AG08395 (cell line): ENCODE measurements at regions not wholly inside any gene's neighbourhood (a gene's known extent, or its start where the extent isn't known, plus 50 kb on each side); places are given as distances from the start of the nearest gene placed in this dataset.
"Not testable (repeated sequence)": the region's sequence is repeated elsewhere in the genome, so short reads cannot be mapped to it uniquely, and the experiment has no call there.

Source experiments
- DNase-seq: peaks from one replicate; pipeline ENCODE4 v3.0.0; 2012; ENCODE audit warnings: mixed read lengths, low spot score

DNA sequence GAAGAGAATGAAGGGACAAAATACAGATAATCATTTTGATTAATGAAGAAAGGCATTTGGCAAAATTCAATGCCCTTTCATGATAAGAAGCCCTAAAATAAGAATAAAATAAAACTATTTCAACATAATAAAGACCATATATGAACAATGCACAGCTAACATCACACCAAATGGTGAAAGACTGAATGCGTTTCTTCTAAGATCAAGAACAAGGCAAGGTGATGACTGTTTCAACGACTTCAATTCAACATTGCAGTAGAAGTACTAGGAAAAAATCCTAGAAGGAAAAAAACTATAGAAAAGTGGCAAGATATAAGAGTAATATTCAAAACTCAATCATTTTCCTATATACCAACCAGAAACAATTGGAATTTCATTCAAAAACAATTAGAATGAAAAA, 280.1 kb upstream of the GRM7 start:
- DNase-seq: no peak

DNA sequence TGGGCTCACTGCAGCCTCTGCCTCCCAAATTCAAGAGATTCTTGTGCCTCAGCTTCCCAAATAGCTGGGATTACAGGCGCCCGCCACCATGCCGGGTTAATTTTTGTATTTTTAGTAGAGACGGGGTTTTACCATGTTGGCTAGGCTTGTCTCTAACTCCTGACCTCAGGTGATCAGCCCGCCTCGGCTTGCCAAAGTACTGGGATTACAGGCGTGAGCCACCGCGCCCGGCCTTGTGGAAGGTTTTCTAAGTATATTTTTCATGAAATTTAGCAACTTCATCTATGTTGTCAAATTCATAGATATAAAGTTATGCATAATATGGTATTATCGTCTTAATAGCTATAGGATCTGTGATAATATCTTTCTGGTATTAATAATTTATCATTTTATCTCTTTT, 275.6 kb upstream of the GRM7 start:
- no peak for DNase-seq

- no peak for DNase-seq
Measured at GRCh38 chr3:6600237-6600636, 260.7 kb upstream of the GRM7 start.

DNA sequence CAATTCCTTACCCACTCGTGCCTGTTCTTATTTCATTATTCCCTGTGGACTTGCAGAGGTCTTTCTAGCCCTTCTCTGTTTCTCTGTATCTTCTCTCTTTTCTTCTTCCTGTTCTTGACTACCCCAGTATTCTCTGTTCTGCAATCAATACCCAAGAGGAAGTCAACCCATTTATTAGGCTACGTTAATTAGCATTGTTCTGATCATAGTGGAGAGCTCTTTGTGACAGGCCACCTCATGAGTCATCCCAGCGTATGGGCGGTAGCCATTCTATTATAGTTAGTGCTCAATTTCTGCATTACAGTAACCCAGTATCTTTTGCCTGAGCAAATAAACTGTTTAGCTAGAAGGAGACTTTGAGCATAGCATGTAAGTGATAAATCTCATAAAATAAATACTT, 259.5 kb upstream of the GRM7 start:
- DNase-seq: no peak

DNA sequence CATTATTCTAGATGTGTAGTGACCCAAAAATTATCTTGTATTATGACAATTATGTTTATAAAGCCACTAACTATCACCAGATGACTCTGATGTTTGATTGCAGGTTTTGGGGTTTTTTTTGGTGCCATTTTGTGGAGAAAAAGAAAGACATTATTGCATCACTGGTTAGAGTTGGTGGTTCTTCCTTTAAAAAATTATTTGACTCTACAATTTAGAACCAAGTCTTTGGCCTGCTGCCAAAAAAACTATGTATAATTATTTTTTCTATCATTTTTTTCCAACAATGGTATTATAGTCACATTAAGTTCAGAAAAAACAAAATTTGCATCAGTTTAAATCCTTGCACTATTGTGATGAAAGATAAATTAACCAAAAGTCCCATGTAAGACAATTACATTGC, 258.6 kb upstream of the GRM7 start:
- DNase-seq: no peak

DNA sequence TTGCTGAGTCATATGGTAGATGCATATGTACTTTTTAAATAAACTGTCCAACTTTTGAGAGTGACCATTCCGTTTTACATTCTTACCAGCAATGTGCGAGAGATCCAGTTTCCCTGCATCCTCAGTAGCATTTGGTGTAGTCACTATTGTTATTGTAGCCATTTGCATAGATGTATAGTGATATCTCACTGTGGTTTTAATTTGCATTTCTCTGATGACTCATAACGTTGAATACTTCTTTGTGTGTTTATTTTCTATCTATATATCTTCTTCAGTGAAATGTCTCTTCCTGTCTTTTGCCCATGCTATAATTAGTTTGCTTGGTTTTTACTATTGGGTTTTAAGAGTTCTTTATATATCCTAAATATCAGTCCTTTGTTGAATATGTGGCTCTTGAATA, 255.7 kb upstream of the GRM7 start:
- no peak for DNase-seq

DNA sequence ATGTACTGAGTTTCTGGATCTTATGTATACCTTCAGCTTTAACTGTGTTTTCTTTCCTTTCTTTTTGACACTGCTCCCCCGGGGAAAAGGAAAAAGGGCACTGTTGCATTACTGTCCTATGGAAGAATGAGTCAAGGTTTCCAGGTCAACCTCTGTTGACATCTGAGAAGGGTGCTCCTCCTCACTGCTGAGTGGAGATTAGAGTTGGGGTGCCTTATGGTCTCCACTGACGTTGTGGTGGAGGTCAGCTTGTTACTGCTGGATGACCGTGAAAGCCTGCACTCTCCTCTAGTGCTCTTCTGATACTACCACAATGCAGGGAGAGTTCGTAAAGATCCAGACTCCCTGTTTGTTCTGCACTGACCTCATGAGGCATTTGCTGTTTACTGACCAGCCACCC, 252.1 kb upstream of the GRM7 start:
- no peak for DNase-seq

GRCh38 chr3:6612034-6612616, 248.8 kb upstream of the GRM7 start:
- no peak for DNase-seq

GRCh38 chr3:6622260-6622659, 238.7 kb upstream of the GRM7 start:
- no peak for DNase-seq

GRCh38 chr3:6622712-6623111, 238.2 kb upstream of the GRM7 start:
- DNase-seq: no peak

DNA sequence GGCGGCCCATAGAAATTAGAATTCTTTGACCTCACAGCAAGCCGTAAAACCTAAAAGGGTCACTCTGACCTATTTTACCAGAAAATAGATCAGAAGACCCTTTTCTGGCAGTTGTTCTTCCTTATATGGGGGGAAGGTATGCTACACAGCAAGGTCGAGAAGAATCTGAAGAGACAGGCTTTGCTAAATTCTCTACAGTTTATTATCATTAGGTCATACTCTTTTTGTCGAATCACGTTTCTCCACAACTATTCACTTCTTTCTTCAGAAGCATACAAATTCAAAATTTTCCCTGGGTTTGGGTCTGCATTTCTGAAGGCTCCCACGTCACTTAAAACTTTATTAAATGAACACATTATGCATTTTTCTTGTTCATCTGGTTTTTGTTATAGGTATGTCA, 229.5 kb upstream of the GRM7 start:
- DNase-seq: no peak

DNA sequence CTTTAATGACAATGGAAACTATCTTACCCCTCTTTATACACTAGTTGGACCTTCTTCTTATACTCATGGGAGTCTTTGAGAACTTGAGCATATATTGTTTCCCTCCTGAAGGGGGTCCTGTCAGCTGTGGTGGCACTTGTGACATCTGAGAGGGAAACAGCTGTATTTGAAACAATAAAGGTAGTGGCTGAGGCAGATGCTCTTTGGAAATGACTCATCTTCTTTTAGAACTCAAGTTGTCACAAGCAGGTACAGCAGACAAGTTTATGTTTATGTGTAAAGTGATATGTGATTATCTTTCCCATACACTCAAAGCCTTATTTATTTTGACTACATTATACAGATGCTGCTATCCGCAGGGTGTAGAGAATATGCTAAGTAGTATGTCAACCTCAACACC, 220.0 kb upstream of the GRM7 start:
- DNase-seq: no peak

DNA sequence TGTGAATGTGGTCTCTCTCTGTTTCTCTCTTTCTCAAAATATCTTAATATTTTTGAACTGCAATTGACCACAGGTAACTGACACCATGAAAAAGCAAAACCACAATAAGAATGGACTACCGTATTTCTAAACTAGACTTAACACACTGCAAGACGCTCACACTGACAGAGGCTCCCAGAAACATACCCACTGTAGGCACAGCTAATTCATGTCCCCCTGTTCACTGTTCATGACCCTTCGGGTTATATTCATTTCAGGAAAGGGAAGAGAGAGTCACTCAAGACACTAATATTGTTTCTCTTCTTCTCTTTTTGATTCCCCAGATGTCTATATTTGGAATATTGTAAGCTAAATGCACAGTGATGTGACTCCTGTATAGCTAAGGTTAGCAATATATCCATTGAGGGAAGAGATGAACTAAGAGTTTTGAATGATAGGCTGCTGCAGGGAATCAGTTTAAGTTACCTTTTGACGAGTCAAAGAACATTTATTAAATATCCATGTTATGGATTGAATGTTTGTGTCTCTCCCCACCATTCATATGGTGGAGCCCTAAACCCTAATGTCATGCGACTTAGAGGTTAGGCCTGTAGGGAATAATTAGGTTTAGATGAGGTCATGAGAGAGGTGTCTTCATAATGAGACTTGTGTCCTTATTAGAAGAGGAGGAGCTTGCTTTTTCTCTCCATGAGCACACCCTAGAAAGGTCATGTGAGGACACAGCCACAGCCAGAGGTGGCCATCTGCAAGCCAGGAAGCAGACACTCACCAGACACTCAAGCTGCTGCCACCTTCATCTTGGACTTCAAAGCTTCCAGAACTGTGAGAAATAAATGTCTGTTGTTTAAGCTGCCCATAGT, 216.6 kb upstream of the GRM7 start:
- no peak for DNase-seq

DNA sequence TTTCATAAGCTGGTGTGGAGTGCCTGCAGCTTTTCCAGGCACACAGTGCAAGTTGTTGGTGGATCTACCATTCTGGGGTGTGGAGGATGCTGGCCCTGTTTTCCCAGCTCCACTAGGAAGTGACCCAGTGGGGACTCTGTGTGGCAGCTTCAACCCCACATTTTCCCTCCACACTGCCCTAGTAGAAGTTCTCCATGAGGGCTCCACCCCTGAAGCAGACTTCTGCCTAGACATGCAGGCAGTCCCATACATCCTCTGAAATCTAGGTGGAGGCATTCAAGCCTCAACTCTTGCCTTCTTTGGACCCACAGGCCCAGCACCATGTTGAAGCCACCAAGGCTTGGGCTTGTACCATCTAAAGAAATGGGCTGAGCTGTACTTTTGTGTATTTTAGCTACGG, 206.2 kb upstream of the GRM7 start:
- no peak for DNase-seq

DNA sequence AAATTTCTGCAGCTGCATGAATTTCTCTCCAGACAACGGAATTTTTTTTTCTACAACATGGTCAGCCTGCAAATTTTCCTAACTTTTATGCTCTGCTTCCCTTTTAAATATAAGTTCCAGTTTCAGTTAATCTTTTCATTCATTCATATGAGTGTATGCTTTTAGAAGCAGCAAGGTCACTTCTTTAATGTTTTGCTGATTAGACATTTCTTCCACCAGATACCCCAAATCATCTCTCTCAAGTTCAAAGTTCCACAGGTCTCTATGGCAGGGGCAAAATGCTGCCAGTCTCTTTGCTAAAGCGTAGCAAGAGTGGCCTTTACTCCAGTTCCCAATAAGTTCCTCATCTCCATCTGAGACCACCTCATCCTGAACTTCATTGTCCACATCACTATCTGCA, 205.6 kb upstream of the GRM7 start:
- no peak for DNase-seq

DNA sequence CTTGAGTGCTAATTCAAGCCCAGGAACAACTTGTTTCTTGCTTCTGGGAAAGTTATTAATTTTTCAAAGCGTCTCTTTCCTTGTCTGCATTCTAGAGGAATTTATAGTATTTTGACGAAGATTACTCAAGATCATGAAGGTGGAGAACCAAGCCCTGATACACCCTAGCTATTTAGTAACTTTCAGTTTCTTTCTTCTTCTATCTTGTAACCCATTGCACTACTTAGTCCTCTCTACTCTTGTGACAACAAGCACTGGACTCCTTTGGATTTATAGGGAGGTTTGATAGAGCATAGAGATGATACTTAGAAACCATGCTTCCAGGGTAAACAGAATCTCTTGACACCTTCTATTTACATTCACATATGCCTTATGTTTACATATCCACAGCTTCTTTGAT, 203.3 kb upstream of the GRM7 start:
- no peak for DNase-seq

GRCh38 chr3:6667354-6667753, 193.6 kb upstream of the GRM7 start:
- DNase-seq: no peak

DNA sequence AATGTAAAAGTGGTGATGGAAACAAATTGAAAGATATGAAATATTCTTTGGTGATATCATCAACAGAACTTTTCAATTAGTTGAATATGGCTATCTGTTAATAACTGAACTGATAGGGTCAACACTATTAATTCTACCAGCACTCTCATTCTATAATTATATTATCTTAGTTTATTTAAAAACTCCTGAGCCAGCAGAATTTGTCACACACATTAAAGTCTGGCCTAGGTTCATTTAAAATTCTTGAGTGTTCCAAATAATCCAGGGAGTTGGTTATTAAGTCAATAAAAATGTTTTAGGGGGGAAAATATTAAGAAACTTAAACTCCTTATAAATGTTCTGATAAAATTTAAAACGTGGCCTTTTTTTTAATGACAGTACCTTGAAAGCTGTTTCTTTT, 189.6 kb upstream of the GRM7 start:
- DNase-seq: no peak

GRCh38 chr3:6679510-6679909, 181.4 kb upstream of the GRM7 start:
- no peak for DNase-seq

GRCh38 chr3:6680119-6680806, 180.7 kb upstream of the GRM7 start:
- DNase-seq: no peak

GRCh38 chr3:6697285-6697684, 163.6 kb upstream of the GRM7 start:
- no peak for DNase-seq

DNA sequence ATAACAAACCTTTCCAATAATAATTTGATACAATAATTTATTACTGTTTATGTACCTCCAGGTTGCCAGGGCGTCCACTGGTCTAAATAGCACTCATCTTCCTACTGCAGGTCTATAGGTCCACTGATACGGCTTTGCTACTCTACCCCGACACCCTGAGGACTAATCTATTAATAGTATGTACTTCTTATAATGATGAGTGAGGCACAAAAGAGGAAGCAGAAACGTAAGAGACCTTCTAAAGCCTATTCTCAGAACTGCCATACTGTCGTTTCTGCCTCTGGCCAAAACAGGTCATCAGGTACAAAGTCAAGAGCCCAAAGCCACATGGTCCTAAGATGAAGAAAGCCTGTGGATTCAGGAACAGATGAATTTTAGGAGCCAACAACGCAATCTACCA, 163.2 kb upstream of the GRM7 start:
- DNase-seq: no peak

DNA sequence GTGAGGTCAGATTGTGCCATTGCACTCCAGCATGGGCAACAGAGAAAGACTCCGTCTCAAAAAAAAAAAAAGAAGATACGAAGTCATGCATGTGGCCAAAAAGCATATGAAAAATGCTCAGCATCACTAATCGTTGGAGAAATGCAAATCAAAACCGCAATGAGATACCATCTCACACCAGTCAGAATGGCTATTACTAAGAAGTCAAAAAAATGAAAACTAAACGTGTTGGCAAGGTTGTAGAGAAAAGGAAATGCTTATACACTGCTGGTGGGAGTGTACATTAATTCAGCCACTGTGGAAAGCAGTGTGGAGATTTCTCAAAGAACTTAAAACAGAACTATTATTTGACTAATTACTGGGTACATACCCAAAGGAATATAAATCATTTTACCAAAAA, 156.1 kb upstream of the GRM7 start:
- DNase-seq: not testable (repeated sequence)
